ENCODE measurements at regions not wholly inside any gene's neighbourhood (a gene's known extent, or its start where the extent isn't known, plus 50 kb on each side); places are given as distances from the start of the nearest gene placed in this dataset.

DNA sequence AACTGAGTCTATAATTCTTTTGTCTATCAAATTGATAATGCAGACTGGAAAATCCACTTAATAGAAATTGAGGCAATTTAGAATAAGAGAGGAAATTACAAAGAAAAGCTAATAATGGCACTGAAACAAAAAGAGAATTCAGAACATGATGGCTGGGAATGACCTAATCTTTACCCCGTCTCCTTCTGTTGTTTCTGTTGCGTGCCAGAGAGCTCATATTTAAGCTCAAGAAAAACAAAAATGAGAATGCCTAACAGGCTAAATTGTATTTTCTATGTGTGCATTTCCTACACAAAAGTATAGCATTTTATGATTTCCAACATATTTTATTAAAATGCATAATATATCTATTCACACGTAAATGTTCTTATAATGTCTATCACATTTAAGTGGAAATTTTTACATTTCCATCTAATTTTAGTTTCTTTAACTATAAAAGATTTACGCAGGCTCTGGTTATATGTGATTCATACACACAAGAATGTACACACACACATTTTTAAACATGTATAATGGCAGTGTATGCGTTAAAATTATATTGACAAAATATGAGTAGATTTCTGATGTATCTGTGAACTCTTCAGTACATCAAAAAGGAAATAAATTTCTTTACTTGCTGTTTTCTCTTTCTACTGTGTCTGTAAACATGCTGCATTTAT is 432.3 kb downstream of the SLITRK6 start:
- no peak for TF ChIP-seq EZH2 (IDR thresholded peaks at IDR 0.05; ENCODE audit: borderline replicate concordance)
- TF ChIP-seq, protein P1, sequence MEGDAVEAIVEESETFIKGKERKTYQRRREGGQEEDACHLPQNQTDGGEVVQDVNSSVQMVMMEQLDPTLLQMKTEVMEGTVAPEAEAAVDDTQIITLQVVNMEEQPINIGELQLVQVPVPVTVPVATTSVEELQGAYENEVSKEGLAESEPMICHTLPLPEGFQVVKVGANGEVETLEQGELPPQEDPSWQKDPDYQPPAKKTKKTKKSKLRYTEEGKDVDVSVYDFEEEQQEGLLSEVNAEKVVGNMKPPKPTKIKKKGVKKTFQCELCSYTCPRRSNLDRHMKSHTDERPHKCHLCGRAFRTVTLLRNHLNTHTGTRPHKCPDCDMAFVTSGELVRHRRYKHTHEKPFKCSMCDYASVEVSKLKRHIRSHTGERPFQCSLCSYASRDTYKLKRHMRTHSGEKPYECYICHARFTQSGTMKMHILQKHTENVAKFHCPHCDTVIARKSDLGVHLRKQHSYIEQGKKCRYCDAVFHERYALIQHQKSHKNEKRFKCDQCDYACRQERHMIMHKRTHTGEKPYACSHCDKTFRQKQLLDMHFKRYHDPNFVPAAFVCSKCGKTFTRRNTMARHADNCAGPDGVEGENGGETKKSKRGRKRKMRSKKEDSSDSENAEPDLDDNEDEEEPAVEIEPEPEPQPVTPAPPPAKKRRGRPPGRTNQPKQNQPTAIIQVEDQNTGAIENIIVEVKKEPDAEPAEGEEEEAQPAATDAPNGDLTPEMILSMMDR (IDR thresholded peaks at IDR 0.05; ENCODE audit: poor library complexity): no peak
